Lower lobe of right lung (tissue), 2 donors: ENCODE measurements at regions not wholly inside any gene's neighbourhood (a gene's known extent, or its start where the extent isn't known, plus 50 kb on each side); places are given as distances from the start of the nearest gene placed in this dataset.

ENCODE experiments used
- ATAC-seq, 2 donors: fragments of 200-7000 bp; cut with Tn5 transposase; one replicate each; pipeline ENCODE4 v1.9.1; 2020 to 2022; ENCODE audit warnings: mild to moderate bottlenecking in 2 of 2, moderate library complexity in 2 of 2
- DNase-seq: peaks from one replicate; pipeline ENCODE4 v3.0.0-alpha.2; 2020
- H3K27ac ChIP-seq: fragments of 200-600 bp; one replicate; pipeline ENCODE4 v1.8.0; 2022
- H3K27me3 ChIP-seq: fragments of 200-600 bp; one replicate; pipeline ENCODE4 v1.8.0; 2022; ENCODE audit warnings: low read depth
- H3K36me3 ChIP-seq: fragments of 200-600 bp; one replicate; pipeline ENCODE4 v1.8.0; 2022; ENCODE audit warnings: mild to moderate bottlenecking
- H3K4me1 ChIP-seq: fragments of 200-600 bp; one replicate; pipeline ENCODE4 v1.8.0; 2022
- H3K4me3 ChIP-seq: fragments of 200-600 bp; one replicate; pipeline ENCODE4 v1.8.0; 2022; ENCODE audit warnings: mild to moderate bottlenecking
- H3K9me3 ChIP-seq: fragments of 200-600 bp; one replicate; pipeline ENCODE4 v1.8.0; 2022
- CTCF ChIP-seq: fragments of 200-600 bp; IDR thresholded peaks from one replicate; pipeline ENCODE4 v1.8.0; 2022; ENCODE audit warnings: antibody characterized with exemption, mild to moderate bottlenecking
- intact Hi-C: fragments of 100-400 bp; cut with DNase I; formaldehyde crosslinking; loops from one replicate; pipeline ENCODE4 v1.11.0; 2022
- donor health status: DM: no; HTN: yes; CAD: no; lungs with severe emphysema.

- intact Hi-C loops = no loop called here
Measured at GRCh38 chr6:126600258-126600916, 260.5 kb downstream of the CENPW start.

GRCh38 chr6:126603410-126603809 is 263.5 kb downstream of the CENPW start:
- H3K36me3 ChIP-seq = no peaks in the 10 kb centered on the region
- H3K9me3 ChIP-seq = no peaks in the 10 kb centered on the region
- no peak for TF ChIP-seq CTCF
- DNase-seq (no peak), ATAC-seq (no peak)
- intact Hi-C loops = no loop called here
- no peak overlapping the region for H3K27ac ChIP-seq
- no peaks in the 10 kb centered on the region for H3K4me1 ChIP-seq
- no peaks in the 10 kb centered on the region for H3K27me3 ChIP-seq
- H3K4me3 ChIP-seq = no peak overlapping the region

More at GRCh38 chr6:126600258-126600916, 260.5 kb downstream of the CENPW start:
- no peaks in the 10 kb centered on the region for H3K27me3 ChIP-seq
- no peaks in the 10 kb centered on the region for H3K36me3 ChIP-seq
- DNase-seq (no peak), ATAC-seq (no peak)
- TF ChIP-seq CTCF = no peak
- no peak overlapping the region for H3K27ac ChIP-seq
- no peak overlapping the region for H3K4me3 ChIP-seq
- H3K4me1 ChIP-seq = no peaks in the 10 kb centered on the region
- H3K9me3 ChIP-seq = no peaks in the 10 kb centered on the region

GRCh38 chr6:126605089-126605488 is 265.2 kb downstream of the CENPW start:
- no peak for TF ChIP-seq CTCF
- intact Hi-C loops = no loop called here
- DNase-seq (no peak), ATAC-seq (no peak)
- H3K4me1 ChIP-seq = no peaks in the 10 kb centered on the region
- H3K27ac ChIP-seq = no peak overlapping the region
- H3K9me3 ChIP-seq = no peaks in the 10 kb centered on the region
- H3K36me3 ChIP-seq = no peaks in the 10 kb centered on the region
- no peak overlapping the region for H3K4me3 ChIP-seq
- H3K27me3 ChIP-seq = no peaks in the 10 kb centered on the region

- intact Hi-C loops = no loop called here
- no peaks in the 10 kb centered on the region for H3K4me1 ChIP-seq
- DNase-seq (no peak), ATAC-seq (no peak)
- H3K36me3 ChIP-seq = no peaks in the 10 kb centered on the region
- no peak overlapping the region for H3K27ac ChIP-seq
- peaks cover 4% of the 10 kb centered on the region for H3K9me3 ChIP-seq
- no peak overlapping the region for H3K4me3 ChIP-seq
- no peak for TF ChIP-seq CTCF
- H3K27me3 ChIP-seq = no peaks in the 10 kb centered on the region
Measured at GRCh38 chr6:126607289-126607688, 267.4 kb downstream of the CENPW start.

- intact Hi-C loops = no loop called here
- Histone ChIP-seq H3K4me3 (no peak overlapping the region), H3K9me3 (peaks cover 5% of the 10 kb centered on the region), H3K27me3 (no peaks in the 10 kb centered on the region), H3K4me1 (no peaks in the 10 kb centered on the region), H3K36me3 (no peaks in the 10 kb centered on the region), H3K27ac (no peak overlapping the region)
- TF ChIP-seq CTCF = no peak
- DNase-seq (no peak), ATAC-seq (no peak)
Measured at GRCh38 chr6:126608681-126609080, 268.8 kb downstream of the CENPW start.
